Fibroblast of upper back skin (primary cell): ENCODE measurements at regions not wholly inside any gene's neighbourhood (a gene's known extent, or its start where the extent isn't known, plus 50 kb on each side); places are given as distances from the start of the nearest gene placed in this dataset.
A peak's percentile ranks its signal among the peaks of the same experiment; 100 is the strongest.

Experiments used
- DNase-seq: peaks from one replicate; pipeline ENCODE4 v3.0.0-alpha.2; 2013

DNA sequence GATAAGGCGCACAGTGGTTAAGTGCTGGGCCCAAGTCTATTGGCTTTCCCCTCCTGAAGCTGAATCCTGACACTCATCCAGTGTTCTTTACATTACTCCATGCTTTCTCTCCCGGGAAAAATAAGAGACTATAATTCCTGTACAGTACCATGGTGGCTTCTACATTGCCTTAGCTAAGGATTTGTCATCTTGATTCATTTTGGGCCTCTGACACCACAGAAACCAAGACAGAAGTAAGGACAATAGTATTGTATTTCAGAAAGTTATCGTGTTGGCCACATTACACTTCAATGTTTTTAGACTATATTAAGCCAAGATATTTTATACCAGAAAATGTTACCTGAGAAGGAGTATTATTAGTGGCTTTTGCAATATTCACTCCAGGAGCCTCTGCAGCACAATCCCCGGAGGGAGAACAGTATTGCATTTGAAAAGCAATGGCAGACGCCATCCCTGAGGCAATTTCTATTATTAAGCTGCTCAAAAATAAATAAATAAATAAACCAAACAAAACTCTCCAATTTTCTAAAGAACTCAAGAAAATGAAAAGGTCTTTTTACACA, 267.9 kb downstream of the ENC1 start:
- DNase-seq: no peak

DNA sequence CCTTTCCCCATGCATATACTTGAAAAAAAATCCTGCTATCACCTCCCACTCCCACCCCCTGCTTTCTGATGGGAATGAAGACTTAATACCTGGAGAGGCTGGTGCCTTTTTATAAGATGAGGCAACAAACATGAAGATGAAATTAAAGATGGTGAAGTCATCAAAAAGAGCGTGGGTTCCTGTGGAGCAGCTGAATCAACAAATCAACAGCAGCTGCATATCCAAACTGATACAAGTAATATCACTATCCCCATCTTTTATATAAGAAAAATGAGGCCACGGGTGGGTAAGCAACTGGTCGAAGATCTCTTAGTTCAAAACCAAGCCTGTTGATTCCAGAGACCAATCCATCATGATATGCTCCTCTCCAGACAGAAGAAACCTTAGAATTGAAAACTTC, 268.5 kb downstream of the ENC1 start:
- no peak for DNase-seq

DNA sequence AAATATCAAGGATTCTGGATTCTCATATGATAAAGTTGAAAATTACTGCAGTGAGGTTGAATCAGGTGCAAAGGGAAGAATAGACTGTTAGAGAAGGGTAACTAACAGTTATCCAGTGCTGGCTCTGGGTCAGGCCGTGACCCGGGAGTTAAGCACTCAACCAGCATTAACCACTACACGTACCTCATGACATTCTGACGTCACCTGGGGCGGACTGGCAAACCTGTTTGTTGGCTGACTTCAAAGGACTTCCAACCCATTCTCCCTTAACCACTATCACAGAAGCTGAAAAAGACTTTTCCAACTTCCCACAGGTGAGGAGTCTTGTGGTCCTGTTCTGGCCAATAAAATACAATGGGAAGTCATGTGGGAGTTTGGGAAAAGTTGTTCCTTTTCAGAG, 268.9 kb downstream of the ENC1 start:
- DNase-seq: no peak

DNA sequence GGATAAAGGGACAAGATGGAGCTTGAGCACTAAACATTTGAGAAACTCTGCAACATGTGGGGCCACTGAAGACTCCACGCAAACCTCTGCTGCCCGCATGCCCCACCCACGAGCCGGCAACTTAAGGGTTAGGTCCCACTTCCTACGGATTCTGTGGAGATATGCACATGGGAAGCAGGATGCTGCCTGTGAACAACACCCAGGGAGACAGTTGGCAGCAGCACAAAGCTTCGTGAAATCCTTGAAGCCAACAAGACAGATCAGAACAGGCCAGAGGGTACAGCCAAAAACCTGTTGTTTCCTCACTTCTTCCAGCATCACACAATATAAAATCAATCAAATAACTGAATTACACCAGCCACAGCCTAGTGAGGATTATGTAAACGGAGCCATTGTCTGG, 270.4 kb downstream of the ENC1 start:
- DNase-seq: no peak

DNA sequence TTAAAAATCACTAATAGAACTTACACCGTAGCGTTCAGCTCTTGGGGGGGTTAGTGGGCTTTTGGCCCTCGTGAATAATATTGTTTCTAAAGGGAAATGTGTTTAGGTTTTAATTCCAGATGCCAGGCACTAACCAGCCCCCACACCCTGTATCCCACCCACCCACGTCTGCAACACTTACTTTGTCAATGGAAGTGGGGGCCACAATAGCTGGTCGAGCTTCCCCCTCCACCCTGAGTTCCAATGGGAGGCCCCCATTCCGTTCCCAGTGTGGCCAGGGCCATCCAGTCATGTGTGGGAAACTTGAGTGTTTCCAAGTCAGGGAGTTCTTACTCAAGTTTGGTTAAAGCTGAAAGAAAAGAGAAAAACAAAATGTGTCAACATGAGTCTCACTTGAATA, 271.4 kb downstream of the ENC1 start:
- no peak for DNase-seq

DNA sequence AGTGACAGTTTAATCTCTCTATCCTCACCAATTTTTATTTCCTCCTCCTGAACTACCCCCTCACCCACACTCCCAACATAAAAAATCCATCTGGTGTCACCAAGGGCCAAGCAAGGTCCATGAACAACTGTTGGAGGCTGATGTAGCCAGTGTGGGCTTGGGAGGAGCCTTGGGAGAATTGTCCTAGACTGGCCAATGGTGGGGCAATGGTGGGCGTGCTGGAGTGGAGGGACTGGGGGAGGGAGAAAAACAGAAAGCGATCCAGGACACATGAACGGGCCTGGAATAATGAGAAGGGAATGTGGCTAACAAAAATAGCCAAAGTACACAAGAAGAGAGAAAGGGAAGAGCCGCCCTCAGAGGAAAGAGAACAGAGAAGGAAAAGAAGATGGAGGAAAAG, 272.6 kb downstream of the ENC1 start:
- DNase-seq: no peak

DNA sequence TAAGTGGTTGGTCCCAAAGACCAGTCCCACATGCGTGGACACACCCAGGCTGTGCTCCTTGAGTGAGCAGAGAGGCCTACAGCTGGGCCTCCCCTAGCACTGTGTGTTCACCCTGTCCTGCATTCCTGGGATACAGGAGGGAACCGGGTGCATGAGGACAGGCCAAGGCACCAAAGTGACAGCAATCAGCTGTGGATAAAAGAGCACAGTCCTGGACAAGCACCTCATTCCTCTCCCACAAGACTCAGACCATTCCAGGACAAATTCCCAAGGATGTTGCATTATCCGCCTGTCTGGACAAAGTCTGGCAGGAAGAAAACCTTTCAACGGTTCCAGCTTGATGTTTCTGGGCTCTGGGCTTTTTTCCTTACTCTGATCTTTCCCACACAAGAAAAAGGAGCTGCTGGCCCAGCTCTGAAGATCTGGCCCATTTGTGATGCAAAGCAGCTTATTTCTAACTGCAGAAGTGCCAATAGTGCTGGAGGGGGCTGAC, 273.2 kb downstream of the ENC1 start:
- DNase-seq: no peak

DNA sequence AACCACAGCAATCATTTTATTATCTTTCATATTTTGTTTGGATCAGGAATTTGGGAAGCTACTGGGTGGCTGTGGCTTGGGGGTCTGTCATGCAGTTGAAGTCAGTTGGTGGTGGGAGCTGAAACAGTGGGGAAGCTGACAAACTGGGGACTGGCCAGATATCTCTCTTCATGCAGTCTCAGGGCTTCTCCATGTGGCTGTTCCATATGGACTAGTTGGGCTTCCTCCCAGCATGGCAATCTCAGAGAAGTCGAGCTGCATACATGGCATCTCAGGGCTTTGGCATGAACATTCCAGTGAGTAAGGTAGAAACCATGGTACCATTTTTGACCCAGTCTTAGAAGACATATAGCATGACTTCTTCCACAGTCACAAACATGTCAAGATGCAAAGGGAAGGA, 274.8 kb downstream of the ENC1 start:
- no peak for DNase-seq

DNA sequence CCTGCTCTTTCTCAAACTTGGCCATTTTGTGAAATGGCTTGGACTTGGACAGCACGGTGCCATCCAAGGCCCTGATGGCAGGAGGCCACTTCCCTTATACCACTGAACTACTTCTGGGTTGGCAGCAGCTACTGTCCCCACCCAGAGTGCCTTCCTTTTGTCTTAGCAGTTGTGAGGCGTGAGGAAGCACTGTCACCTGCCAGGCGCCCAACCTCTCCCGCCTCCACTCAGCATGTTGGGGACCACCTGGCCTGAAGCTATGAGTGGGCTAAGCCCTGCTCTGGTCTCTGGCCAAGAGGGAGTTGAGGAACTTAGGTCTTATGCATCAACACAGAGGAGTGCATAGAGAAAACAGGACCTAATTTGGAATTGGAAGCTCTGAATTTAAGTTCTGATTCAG, 276.0 kb downstream of the ENC1 start:
- no peak for DNase-seq

DNA sequence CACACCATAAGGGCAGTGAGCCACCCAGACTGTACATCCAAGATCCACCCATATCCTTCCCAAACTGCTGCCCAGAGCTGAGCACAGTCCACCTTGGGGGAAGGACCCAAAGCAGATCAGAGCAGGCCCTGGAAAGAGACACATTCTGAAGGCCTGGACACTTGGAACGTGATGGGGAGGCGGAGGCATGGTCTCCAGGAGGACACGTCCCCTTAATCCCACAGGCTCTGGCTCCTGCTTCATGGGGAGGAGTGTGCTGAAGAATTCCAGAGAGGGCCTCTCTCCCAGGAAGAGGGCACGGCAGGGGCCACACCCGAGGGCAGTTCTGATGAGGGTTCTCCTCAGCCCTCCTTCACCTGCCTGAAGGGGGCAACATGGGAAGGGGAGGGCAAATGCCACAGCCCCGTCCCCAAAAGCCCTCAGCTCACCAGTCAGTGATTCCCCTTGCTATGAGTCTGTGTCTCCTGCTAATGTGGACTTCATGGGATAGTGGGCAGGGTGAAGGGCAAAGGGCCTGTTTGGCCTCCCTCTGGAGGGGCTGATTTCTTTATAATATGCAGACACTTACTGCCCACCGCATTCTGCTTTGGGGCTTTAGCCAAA, 276.8 kb downstream of the ENC1 start:
- DNase-seq: no peak

DNA sequence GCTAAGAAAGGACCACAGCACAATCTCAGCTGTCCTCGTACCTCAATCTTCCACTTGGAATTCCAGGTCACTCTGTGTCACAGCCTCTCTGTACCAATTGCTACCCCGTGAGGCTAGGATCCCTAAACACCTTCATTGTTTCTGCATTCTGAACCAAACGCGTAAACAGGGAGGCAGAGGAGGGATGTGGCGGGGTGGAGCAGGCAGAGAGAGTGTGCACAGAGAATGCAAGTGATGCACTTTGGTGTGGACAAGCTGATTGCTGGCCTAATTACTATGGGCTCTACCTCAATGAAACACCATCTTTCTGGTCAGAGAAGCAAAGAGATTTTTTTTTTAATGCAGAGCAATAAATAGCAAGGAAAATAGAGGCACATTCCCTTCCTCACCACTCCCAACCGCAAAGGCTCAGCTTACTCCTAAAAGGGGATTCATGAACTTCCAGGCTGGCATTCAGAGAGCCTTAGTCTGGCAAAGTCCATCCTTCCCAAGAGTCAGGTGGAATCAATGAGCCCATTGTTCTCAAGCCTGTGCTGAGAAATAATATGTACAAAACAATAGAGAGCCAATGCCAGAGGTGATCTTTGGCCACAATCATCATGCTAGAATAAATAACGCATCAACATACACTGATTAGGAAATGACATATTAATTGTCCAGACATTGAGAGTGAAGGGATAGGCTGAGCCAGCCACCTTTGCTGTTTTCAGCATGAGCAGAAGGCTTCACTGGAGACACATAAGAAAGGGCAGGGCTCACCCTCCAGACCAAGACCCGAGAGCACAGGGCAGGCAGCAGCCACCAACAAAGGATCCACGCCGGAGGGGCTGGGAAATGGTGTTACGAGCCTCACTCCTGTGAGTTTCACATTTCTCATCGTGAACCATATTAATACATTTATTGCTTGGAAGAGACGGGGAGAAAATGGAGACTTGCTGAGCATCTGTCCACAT, 278.8 kb downstream of the ENC1 start:
- DNase-seq: no peak

DNA sequence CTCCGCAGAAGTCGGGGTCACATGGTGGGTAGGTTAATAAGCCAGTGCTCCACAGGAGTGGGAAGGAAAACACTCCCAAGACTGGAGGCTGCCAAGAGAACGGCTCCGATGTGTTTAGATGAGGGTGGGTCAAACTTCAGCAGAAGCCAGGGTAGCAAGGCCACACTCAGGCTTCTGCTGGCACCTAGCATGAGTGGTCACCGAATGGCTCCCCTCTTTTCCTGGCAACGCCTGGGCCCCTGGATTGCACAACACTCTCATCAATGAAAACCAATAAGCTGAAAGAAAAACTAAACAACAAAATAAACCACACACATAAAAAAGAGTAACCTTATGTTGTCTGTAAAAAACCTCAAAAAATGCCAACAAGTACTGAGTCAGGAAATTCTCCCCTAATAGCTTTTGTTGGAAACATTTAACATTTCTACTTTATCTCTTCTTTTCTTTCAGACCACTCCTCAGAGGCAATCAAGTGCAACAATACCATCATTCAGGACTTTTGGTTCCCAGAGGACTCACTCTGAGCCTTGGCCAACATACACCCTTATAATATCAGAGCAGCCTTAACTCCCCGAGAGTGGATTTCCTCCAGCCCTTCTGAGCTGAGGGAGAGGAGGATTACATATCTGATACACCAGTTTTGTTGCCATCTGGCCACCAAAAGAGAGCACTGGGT, 279.9 kb downstream of the ENC1 start:
- DNase-seq: peak; percentile 51

DNA sequence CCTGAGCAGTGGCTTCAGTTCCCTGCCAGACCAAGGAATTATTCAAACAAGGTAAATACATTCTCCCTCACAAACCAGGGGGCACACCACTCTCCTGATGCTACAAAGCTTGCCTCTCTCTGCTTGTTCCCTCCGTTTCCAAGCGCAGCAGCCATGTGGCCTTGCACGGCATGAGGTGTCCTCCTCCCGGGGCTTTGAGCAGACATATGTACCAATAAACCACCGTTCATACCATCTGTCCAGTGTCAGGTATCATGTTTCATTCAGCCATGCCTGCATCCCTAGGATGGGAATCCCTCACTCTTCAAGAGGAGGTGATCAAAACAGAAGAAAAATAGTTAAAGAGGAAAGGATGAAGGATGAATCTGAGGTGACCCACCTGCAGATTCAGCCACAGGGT, 282.7 kb downstream of the ENC1 start:
- peak; percentile 12 for DNase-seq

DNA sequence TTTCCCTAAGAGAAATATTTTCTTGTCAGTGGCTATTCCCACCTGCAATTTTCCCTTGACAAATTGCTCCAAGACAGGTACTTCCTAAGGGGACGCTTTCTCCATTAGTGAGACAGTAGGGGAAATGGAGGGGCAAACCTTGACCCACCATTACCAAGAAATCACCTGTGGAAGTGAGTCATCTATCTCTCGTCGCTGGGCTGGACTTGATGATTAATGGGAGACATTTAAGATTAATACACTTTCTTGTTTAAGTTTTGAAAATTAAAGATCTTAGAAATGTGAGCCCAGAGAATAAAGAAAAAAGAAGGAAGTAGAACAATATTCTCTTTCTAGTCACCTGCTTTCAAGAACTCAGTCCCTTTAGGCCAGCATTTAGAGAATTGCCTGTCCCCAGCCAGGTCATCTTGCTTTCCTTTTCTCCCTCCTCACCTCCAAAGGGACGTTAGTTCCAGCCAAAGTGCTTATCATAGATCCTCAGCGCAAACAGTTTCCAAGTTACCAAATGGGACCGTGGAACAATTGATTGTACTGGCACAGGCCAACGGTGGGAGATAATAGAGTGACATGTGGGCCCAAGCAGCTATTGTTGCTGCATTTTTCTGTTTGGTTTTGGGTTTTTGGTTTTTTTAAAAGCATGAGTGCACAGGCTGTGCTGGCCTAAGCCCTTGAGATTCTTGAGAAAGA, 284.4 kb downstream of the ENC1 start:
- DNase-seq: no peak

DNA sequence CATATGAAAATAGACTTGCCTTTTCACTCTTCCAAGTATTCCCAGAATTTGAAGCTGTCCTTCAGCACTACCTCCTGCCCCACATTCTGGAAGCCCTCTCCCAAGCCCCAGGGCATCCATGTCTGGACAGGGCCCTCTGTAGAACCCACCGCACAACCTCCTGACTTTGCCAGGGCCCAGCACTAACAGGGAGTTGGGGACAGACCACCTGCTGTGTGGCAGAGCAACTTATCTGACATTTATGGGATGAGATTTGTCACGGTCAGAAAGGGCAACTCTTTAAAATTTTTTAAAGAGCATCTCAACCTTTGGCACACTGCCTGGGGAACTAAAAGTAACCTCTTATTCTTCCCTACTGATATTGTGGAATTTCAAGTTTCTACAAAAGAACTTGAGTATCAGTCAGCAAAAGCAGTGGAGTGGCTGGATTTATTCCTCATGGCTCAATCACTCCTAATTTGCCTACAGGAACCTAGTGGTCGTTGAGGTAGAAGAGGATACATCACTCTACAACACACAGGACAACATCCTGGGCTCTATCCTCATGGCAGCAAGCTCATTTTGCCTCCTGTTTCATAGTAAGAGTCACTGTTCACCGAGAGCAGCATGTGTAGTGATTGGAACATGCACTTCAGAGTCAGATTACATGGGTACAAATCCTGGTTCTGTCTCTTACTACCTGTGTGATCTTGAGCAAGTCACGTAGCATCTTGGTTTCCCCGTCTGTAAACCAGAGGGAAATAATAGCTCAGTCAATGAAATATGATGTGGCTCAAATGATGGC, 285.3 kb downstream of the ENC1 start:
- no peak for DNase-seq

DNA sequence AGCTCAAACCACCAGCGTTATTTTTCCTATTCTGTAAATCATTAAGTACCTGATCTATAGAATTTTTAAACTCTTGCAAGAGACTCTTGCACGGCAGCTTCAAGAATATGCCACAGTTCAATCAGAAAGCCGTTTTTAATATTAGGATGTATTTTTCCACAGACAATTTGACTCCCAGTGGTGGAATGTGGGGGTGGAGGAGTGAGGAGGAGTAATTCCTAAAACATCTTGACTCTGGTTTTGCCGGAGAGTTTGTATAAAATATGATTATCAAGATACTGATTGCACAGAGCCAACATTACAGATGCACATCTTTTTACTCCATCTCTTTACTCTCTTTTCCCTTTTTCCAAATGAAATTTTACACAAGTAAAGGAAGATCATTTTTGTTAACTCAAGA, 288.3 kb downstream of the ENC1 start:
- DNase-seq: peak; percentile 46

DNA sequence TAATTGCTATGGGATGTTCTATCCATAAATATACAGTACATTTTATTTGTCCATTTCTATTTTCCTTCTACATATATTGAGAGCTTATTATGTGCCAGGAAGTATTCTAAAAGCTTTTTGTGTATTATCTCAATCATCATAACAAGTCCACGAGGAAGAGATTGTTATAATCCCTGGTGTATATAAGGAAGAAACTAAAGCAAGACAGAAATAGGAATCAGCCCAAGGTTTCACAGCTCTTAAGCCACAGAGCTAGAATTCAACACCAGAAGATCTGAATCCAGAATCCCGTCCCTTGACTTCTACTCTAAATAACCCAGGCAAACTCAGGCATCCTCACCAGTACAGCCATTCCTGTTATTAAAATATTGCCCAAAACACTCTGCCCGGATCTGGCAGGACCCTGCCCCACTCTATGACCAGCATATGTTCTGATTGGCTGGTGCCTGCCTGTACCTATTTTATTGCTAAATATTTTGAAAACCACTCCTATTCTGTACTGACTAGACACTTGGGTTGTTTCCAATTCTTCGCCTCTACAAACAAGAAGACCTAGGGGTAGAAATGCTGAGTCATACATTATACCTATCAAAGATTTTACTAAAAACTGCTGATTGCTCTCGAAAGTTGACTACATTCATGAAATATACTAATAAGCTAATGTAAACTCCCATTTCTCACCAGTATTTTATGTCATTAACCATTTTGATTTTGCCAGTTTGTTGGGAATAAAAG, 297.4 kb downstream of the ENC1 start:
- DNase-seq: peak; percentile 28

DNA sequence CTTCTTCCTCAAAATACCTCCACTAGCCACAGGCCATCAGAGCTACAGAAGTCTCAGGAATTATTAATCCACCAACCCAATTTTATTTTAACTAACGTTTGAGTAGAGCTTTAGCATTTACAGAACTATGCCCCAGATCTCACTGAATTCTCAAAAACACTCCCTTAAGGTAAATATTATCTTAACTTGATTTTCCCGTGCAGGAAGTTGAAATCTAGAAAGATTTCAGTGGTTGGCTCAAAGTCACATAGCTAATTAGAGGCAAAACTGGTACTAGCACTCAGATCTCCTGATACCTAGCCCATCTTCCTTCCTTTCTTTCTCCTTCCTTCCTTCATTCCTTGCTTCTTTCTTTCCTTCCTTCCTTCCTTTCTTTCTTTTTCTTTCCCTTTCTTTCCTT, 298.3 kb downstream of the ENC1 start:
- no peak for DNase-seq

DNA sequence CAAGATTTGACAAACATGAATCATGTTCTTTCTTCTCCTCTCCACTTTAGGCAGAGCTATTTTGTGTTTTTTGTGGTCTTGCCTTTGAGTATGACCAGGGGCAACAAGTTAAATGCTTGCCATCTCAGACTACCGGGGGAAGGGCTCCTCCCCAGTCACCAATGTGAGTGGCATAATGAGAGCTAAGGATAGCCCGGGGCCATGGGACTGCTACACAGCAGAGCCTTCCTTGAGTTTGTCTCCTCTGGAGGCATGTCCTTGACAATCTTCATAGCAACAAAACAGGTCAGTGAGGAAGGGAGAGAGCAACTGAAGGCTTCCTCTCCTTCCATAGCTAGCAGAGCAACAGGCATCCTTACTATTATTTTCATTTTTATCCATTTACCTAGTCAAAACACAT, 299.3 kb downstream of the ENC1 start:
- no peak for DNase-seq

DNA sequence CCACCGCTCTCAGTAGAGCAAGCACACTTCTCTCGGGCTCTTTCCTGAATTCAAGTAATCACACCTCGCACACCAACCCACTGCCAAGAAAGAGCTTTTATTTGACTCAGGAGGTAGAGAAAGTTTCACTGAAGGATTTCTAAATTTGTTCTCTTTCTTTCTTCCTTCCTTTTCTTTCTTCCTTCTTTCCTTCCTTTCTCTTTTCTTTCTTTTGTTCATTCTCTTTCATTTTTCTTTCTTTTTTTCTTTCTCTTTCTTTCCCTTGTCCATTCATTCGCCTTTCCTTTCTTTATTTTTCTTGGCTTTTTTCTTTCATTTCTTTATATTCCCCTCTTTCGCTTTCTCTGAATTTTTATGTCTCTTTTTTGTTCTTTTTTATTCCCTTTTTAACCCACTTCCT, 300.1 kb downstream of the ENC1 start:
- no peak for DNase-seq

DNA sequence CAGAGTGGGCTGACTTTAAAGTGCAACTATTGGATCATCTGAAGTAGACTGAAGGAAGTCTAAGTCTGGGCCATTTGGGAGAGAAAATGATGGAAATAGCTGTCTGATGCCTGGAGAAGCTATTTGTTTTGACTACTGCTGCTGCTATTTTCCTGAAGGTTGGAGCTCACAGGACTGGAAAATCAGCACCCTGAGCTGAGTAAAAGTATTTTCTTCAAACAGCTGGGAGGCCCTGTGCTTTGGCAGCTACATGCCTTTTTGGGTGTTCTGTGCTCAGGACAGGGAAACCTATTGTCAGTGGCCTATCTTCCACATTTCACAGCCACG, 302.6 kb downstream of the ENC1 start:
- DNase-seq: no peak
